Thymus (tissue), 11 donors: ENCODE measurements at regions not wholly inside any gene's neighbourhood (a gene's known extent, or its start where the extent isn't known, plus 50 kb on each side); places are given as distances from the start of the nearest gene placed in this dataset.

Experiments
- DNase-seq, 9 donors: peaks; one replicate each; pipeline ENCODE4 v3.0.0-alpha.2; 2013; ENCODE audit warnings: low spot score in 9 of 9, low read depth in 6 of 9, missing footprints in 1 of 9
- H3K27ac ChIP-seq, 2 donors: one replicate each; pipeline ENCODE4 v1.5.1; 2013; ENCODE audit warnings: control low read depth in 1 of 2, low read depth in 1 of 2, low read length in 1 of 2, mild to moderate bottlenecking in 1 of 2, moderate library complexity in 1 of 2
- H3K27me3 ChIP-seq, 2 donors: one replicate each; pipeline ENCODE4 v1.5.1; 2013; ENCODE audit warnings: low read length in 1 of 2; ENCODE audit not compliant: control insufficient read depth in 2 of 2, insufficient read depth in 1 of 2
- H3K36me3 ChIP-seq, 2 donors: one replicate each; pipeline ENCODE4 v1.5.1; 2013; ENCODE audit warnings: low read length in 1 of 2, mild to moderate bottlenecking in 1 of 2, moderate library complexity in 1 of 2; ENCODE audit not compliant: control insufficient read depth in 2 of 2, insufficient read depth in 2 of 2
- H3K4me1 ChIP-seq, 2 donors: one replicate each; pipeline ENCODE4 v1.5.1; 2013; ENCODE audit warnings: low read length in 2 of 2; ENCODE audit not compliant: control insufficient read depth in 2 of 2, insufficient read depth in 2 of 2
- H3K4me3 ChIP-seq, 2 donors: one replicate each; pipeline ENCODE4 v1.5.1; 2013; ENCODE audit warnings: low read length in 2 of 2, control low read depth in 1 of 2, mild to moderate bottlenecking in 1 of 2
- H3K9me3 ChIP-seq, 2 donors: one replicate each; pipeline ENCODE4 v1.5.1; 2013; ENCODE audit warnings: low read length in 1 of 2, mild to moderate bottlenecking in 1 of 2; ENCODE audit not compliant: control insufficient read depth in 2 of 2, insufficient read depth in 1 of 2
- WGBS: extraction: QIAGEN DNeasy Blood & Tissue Kit; methylation state at CpG from one replicate; pipeline ENCODE4 v1.1.7; 2013; 5-methylcytosine and 5-hydroxymethylcytosine counted together
- donor health status: healthy.

- H3K27ac ChIP-seq, result no peak overlapping the region
- WGBS, result 94% methylated on average over 5 of the region's 5 CpGs
- H3K4me3 ChIP-seq, result no peak overlapping the region
- no peak for DNase-seq
- no peaks in the 10 kb centered on the region for H3K4me1 ChIP-seq
- peaks cover 0 to 3% of the 10 kb centered on the region in 2 donors for H3K9me3 ChIP-seq
- H3K27me3 ChIP-seq, result no peaks in the 10 kb centered on the region
- no peaks in the 10 kb centered on the region for H3K36me3 ChIP-seq
Measured at GRCh38 chr6:76326871-76327270, 254.4 kb upstream of the IMPG1 start.
